Stimulated activated CD8-positive, alpha-beta memory T cell treated with anti-CD3 and anti-CD28 coated beads, Interleukin-7, amount 100 ng/mL, for 4 hours (primary cell): ENCODE measurements at regions not wholly inside any gene's neighbourhood (a gene's known extent, or its start where the extent isn't known, plus 50 kb on each side); places are given as distances from the start of the nearest gene placed in this dataset.
"Not testable (repeated sequence)": the region's sequence is repeated elsewhere in the genome, so short reads cannot be mapped to it uniquely, and the experiment has no call there.

ENCODE experiments used
- DNase-seq, 2 donors: peaks; one replicate each; pipeline ENCODE4 v3.0.0-alpha.2; 2020; ENCODE audit warnings: low read depth in 2 of 2

- DNase-seq: no peak
These were observed 458.3 kb upstream of the SYT4 start for GRCh38 chr18:43735570-43735969.

- DNase-seq: no peak
These were observed 467.9 kb upstream of the SYT4 start for GRCh38 chr18:43744960-43745745.

GRCh38 chr18:43751203-43751602 is 473.9 kb upstream of the SYT4 start:
- DNase-seq: no peak

- DNase-seq: no peak
These were observed 474.5 kb upstream of the SYT4 start for GRCh38 chr18:43751835-43752234.

GRCh38 chr18:43757273-43757672 is 480.0 kb upstream of the SYT4 start:
- no peak for DNase-seq

GRCh38 chr18:43758734-43759133 is 481.4 kb upstream of the SYT4 start:
- no peak for DNase-seq

- DNase-seq: no peak
These were observed 482.7 kb upstream of the SYT4 start for GRCh38 chr18:43760010-43760409.

- DNase-seq: no peak
These were observed 495.6 kb upstream of the SYT4 start for GRCh38 chr18:43772907-43773306.

- DNase-seq: no peak
These were observed 497.2 kb upstream of the SYT4 start for GRCh38 chr18:43774497-43774896.

GRCh38 chr18:43775591-43775990 is 498.3 kb upstream of the SYT4 start:
- DNase-seq: no peak

GRCh38 chr18:43776997-43777396 is 499.7 kb upstream of the SYT4 start:
- no peak for DNase-seq

GRCh38 chr18:43777636-43778304 is 500.5 kb upstream of the SYT4 start:
- no peak for DNase-seq

GRCh38 chr18:43780782-43781340 is 503.6 kb upstream of the SYT4 start:
- DNase-seq: no peak

- no peak for DNase-seq
These were observed 507.9 kb upstream of the SYT4 start for GRCh38 chr18:43785158-43785557.

GRCh38 chr18:43786893-43787292 is 509.6 kb upstream of the SYT4 start:
- no peak for DNase-seq

GRCh38 chr18:43787721-43788120 is 510.4 kb upstream of the SYT4 start:
- not testable (repeated sequence) for DNase-seq

- no peak for DNase-seq
These were observed 512.1 kb upstream of the SYT4 start for GRCh38 chr18:43789234-43790000.

GRCh38 chr18:43793910-43794309 is 516.6 kb upstream of the SYT4 start:
- no peak for DNase-seq

GRCh38 chr18:43794363-43794762 is 517.1 kb upstream of the SYT4 start:
- no peak for DNase-seq

- no peak for DNase-seq
These were observed 520.1 kb upstream of the SYT4 start for GRCh38 chr18:43797347-43797746.

- no peak for DNase-seq
These were observed 523.3 kb upstream of the SYT4 start for GRCh38 chr18:43800584-43800983.

GRCh38 chr18:43805646-43806194 is 528.4 kb upstream of the SYT4 start:
- DNase-seq: no peak
